Occipital lobe (tissue), 1 donor: ENCODE measurements at regions not wholly inside any gene's neighbourhood (a gene's known extent, or its start where the extent isn't known, plus 50 kb on each side); places are given as distances from the start of the nearest gene placed in this dataset.
"Not testable (repeated sequence)": the region's sequence is repeated elsewhere in the genome, so short reads cannot be mapped to it uniquely, and the experiment has no call there.

Source experiments
- DNase-seq: peaks from one replicate; lab custom pipeline; 2025; lab: John Stamatoyannopoulos, UW

GRCh38 chr10:64546073-64546472 is 1024.9 kb downstream of the REEP3 start:
- no peak for DNase-seq

GRCh38 chr10:64547168-64547567 is 1026.0 kb downstream of the REEP3 start:
- DNase-seq: no peak

- DNase-seq: no peak
These were observed 1034.5 kb downstream of the REEP3 start for GRCh38 chr10:64555666-64556065.

GRCh38 chr10:64558094-64558835 is 1037.1 kb downstream of the REEP3 start:
- no peak for DNase-seq

GRCh38 chr10:64571056-64571455 is 1049.9 kb downstream of the REEP3 start:
- DNase-seq: no peak

GRCh38 chr10:64573623-64574325 is 1052.6 kb downstream of the REEP3 start:
- DNase-seq: no peak

GRCh38 chr10:64574371-64574770 is 1053.2 kb downstream of the REEP3 start:
- no peak for DNase-seq

GRCh38 chr10:64576497-64576896 is 1055.3 kb downstream of the REEP3 start:
- DNase-seq: no peak

- DNase-seq: not testable (repeated sequence)
These were observed 1057.6 kb downstream of the REEP3 start for GRCh38 chr10:64578757-64579156.

GRCh38 chr10:64586934-64587503 is 1065.8 kb downstream of the REEP3 start:
- DNase-seq: no peak

GRCh38 chr10:64594072-64594471 is 1072.9 kb downstream of the REEP3 start:
- no peak for DNase-seq

GRCh38 chr10:64598600-64598999 is 1077.4 kb downstream of the REEP3 start:
- no peak for DNase-seq

- no peak for DNase-seq
These were observed 1080.1 kb downstream of the REEP3 start for GRCh38 chr10:64601298-64601697.

GRCh38 chr10:64617085-64617484 is 1095.9 kb downstream of the REEP3 start:
- DNase-seq: no peak

GRCh38 chr10:64619102-64619501 is 1097.9 kb downstream of the REEP3 start:
- DNase-seq: no peak

- DNase-seq: no peak
These were observed 1105.7 kb downstream of the REEP3 start for GRCh38 chr10:64626924-64627323.

GRCh38 chr10:64630534-64630933 is 1109.3 kb downstream of the REEP3 start:
- DNase-seq: no peak

GRCh38 chr10:64635906-64636305 is 1114.7 kb downstream of the REEP3 start:
- no peak for DNase-seq

- no peak for DNase-seq
These were observed 1115.3 kb downstream of the REEP3 start for GRCh38 chr10:64636461-64636860.

- no peak for DNase-seq
These were observed 1116.7 kb downstream of the REEP3 start for GRCh38 chr10:64637939-64638338.

- DNase-seq: no peak
These were observed 1127.7 kb downstream of the REEP3 start for GRCh38 chr10:64648915-64649314.

- no peak for DNase-seq
These were observed 1137.3 kb downstream of the REEP3 start for GRCh38 chr10:64658528-64658927.

GRCh38 chr10:64659311-64659710 is 1138.1 kb downstream of the REEP3 start:
- no peak for DNase-seq
